ENCODE measurements at regions not wholly inside any gene's neighbourhood (a gene's known extent, or its start where the extent isn't known, plus 50 kb on each side); places are given as distances from the start of the nearest gene placed in this dataset.

DNA sequence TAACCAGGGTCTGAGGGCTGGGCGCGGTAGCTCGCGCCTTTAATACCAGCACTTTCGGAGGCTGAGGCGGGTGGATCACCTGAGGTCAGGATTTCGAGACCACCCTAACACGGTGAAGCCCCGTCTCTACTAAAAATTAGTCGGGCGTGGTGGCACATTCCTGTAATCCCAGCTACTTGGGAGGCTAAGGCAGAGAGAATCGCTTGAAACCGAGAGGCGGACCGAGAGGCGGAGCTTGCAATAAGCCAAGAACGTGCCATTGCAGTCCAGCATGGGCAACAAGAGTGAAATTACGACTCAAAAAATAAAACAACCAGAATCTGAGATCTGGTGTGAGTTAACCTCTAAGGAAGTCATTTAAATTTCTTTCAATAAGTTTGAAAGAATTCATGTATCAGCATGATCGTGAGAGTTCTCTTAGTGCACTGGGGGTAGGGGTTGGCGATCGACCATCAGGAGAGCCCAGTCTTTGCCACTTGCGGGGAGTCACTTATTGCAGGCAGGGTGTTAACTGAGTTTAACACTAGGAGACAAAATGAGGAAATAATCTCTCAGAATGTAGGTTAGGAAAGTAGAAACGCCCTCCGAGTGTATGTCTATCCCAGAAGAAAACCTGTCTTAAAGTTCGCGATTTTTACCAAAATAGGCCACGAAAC, 206.5 kb upstream of the ZNF184 start:
- TF ChIP-seq, protein P1, sequence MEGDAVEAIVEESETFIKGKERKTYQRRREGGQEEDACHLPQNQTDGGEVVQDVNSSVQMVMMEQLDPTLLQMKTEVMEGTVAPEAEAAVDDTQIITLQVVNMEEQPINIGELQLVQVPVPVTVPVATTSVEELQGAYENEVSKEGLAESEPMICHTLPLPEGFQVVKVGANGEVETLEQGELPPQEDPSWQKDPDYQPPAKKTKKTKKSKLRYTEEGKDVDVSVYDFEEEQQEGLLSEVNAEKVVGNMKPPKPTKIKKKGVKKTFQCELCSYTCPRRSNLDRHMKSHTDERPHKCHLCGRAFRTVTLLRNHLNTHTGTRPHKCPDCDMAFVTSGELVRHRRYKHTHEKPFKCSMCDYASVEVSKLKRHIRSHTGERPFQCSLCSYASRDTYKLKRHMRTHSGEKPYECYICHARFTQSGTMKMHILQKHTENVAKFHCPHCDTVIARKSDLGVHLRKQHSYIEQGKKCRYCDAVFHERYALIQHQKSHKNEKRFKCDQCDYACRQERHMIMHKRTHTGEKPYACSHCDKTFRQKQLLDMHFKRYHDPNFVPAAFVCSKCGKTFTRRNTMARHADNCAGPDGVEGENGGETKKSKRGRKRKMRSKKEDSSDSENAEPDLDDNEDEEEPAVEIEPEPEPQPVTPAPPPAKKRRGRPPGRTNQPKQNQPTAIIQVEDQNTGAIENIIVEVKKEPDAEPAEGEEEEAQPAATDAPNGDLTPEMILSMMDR (IDR thresholded peaks at IDR 0.05; ENCODE audit: extremely low read depth in 1 of 2, insufficient read depth in 1 of 2, low read depth in 1 of 2, low read length in 2 of 2) = no peak
- no peak for TF ChIP-seq POLR2A (IDR thresholded peaks at IDR 0.05; ENCODE audit: low read depth, low read length)
- TF ChIP-seq EZH2 (IDR thresholded peaks at IDR 0.05; ENCODE audit: borderline replicate concordance, low read depth, low read length, severe bottlenecking) = peak; percentile 6
- TF ChIP-seq MAX (IDR thresholded peaks at IDR 0.05; ENCODE audit: insufficient read depth, insufficient read length) = no peak
- no peak for TF ChIP-seq MYC (IDR thresholded peaks at IDR 0.05; ENCODE audit: low read depth, low read length)
- TF ChIP-seq POLR2AphosphoS5 (IDR thresholded peaks at IDR 0.05; ENCODE audit: insufficient read depth, low read depth, low read length) = no peak

Data from endothelial cell of umbilical vein (primary cell).